ENCODE measurements at regions not wholly inside any gene's neighbourhood (a gene's known extent, or its start where the extent isn't known, plus 50 kb on each side); places are given as distances from the start of the nearest gene placed in this dataset.

GRCh38 chr20:56985066-56985685 lies 281.3 kb downstream of the BMP7 start:
- no peak for TF ChIP-seq ZFX (IDR thresholded peaks at IDR 0.05)
- TF ChIP-seq CTCF (conservative IDR thresholded peaks at IDR 0.05) = no peak

GRCh38 chr20:56986476-56986875 lies 280.0 kb downstream of the BMP7 start:
- no peak overlapping the region for H3K27ac ChIP-seq
- TF ChIP-seq ZFX (IDR thresholded peaks at IDR 0.05) (no peak), CTCF (conservative IDR thresholded peaks at IDR 0.05) (no peak)

More at GRCh38 chr20:56985066-56985685, 281.3 kb downstream of the BMP7 start:
- H3K27ac ChIP-seq = no peak overlapping the region

GRCh38 chr20:56986931-56987720 lies 279.3 kb downstream of the BMP7 start:
- TF ChIP-seq CTCF (conservative IDR thresholded peaks at IDR 0.05) (no peak), ZFX (IDR thresholded peaks at IDR 0.05) (no peak)
- no peak overlapping the region for H3K27ac ChIP-seq

GRCh38 chr20:56987986-56988385 lies 278.5 kb downstream of the BMP7 start:
- no peak for TF ChIP-seq CTCF (conservative IDR thresholded peaks at IDR 0.05)
- no peak for TF ChIP-seq ZFX (IDR thresholded peaks at IDR 0.05)
- H3K27ac ChIP-seq = no peak overlapping the region

- TF ChIP-seq CTCF (conservative IDR thresholded peaks at IDR 0.05) (no peak), ZFX (IDR thresholded peaks at IDR 0.05) (no peak)
- H3K27ac ChIP-seq = no peak overlapping the region
Measured at GRCh38 chr20:56988446-56988845, 278.0 kb downstream of the BMP7 start.

GRCh38 chr20:56989516-56989915 lies 276.9 kb downstream of the BMP7 start:
- TF ChIP-seq ZFX (IDR thresholded peaks at IDR 0.05) = no peak
- no peak for TF ChIP-seq CTCF (conservative IDR thresholded peaks at IDR 0.05)
- no peak overlapping the region for H3K27ac ChIP-seq

- TF ChIP-seq ZFX (IDR thresholded peaks at IDR 0.05) (no peak), CTCF (conservative IDR thresholded peaks at IDR 0.05) (no peak)
- H3K27ac ChIP-seq = no peak overlapping the region
Measured at GRCh38 chr20:56993020-56993559, 273.4 kb downstream of the BMP7 start.
